CMK (cell line): ENCODE measurements at regions not wholly inside any gene's neighbourhood (a gene's known extent, or its start where the extent isn't known, plus 50 kb on each side); places are given as distances from the start of the nearest gene placed in this dataset.
"Not testable (repeated sequence)": the region's sequence is repeated elsewhere in the genome, so short reads cannot be mapped to it uniquely, and the experiment has no call there.

Source experiments
- DNase-seq: peaks from one replicate; pipeline ENCODE4 v3.0.0-alpha.2; 2010; ENCODE audit warnings: low read depth

- DNase-seq = not testable (repeated sequence)
Observed at GRCh38 chrX:94341730-94342129, 667.7 kb downstream of the FAM133A start.

- DNase-seq = no peak
Observed at GRCh38 chrX:94361241-94361640, 687.2 kb downstream of the FAM133A start.

- DNase-seq = no peak
Observed at GRCh38 chrX:94365736-94366135, 691.7 kb downstream of the FAM133A start.

GRCh38 chrX:94366616-94367015 lies 692.6 kb downstream of the FAM133A start:
- no peak for DNase-seq

GRCh38 chrX:94389044-94389443 lies 715.0 kb downstream of the FAM133A start:
- DNase-seq = no peak

- no peak for DNase-seq
Observed at GRCh38 chrX:94400488-94400887, 726.5 kb downstream of the FAM133A start.

GRCh38 chrX:94401426-94401825 lies 727.4 kb downstream of the FAM133A start:
- DNase-seq = no peak

GRCh38 chrX:94414746-94415145 lies 740.7 kb downstream of the FAM133A start:
- no peak for DNase-seq

- DNase-seq = no peak
Observed at GRCh38 chrX:94418065-94418464, 744.1 kb downstream of the FAM133A start.

- DNase-seq = no peak
Observed at GRCh38 chrX:94424456-94424855, 750.5 kb downstream of the FAM133A start.

- no peak for DNase-seq
Observed at GRCh38 chrX:94430091-94430490, 756.1 kb downstream of the FAM133A start.

GRCh38 chrX:94435799-94436198 lies 761.8 kb downstream of the FAM133A start:
- no peak for DNase-seq

- DNase-seq = no peak
Observed at GRCh38 chrX:94454159-94454558, 780.2 kb downstream of the FAM133A start.

- no peak for DNase-seq
Observed at GRCh38 chrX:94454606-94455005, 780.6 kb downstream of the FAM133A start.

- DNase-seq = no peak
Observed at GRCh38 chrX:94455782-94456181, 781.8 kb downstream of the FAM133A start.

GRCh38 chrX:94492541-94492940 lies 818.5 kb downstream of the FAM133A start:
- DNase-seq = no peak

GRCh38 chrX:94493405-94493804 lies 819.4 kb downstream of the FAM133A start:
- no peak for DNase-seq

- DNase-seq = no peak
Observed at GRCh38 chrX:94511564-94511963, 837.6 kb downstream of the FAM133A start.

- DNase-seq = no peak
Observed at GRCh38 chrX:94515009-94515408, 841.0 kb downstream of the FAM133A start.

GRCh38 chrX:94524867-94525266 lies 850.9 kb downstream of the FAM133A start:
- no peak for DNase-seq

GRCh38 chrX:94545722-94546121 lies 871.7 kb downstream of the FAM133A start:
- DNase-seq = no peak

GRCh38 chrX:94551831-94552230 lies 877.8 kb downstream of the FAM133A start:
- DNase-seq = no peak

- no peak for DNase-seq
Observed at GRCh38 chrX:94560930-94561329, 886.9 kb downstream of the FAM133A start.

GRCh38 chrX:94576367-94577004 lies 902.5 kb downstream of the FAM133A start:
- DNase-seq = no peak

GRCh38 chrX:94600077-94600476 lies 926.1 kb downstream of the FAM133A start:
- DNase-seq = no peak
